GM19452 (cell line): ENCODE measurements at regions not wholly inside any gene's neighbourhood (a gene's known extent, or its start where the extent isn't known, plus 50 kb on each side); places are given as distances from the start of the nearest gene placed in this dataset.
"Not testable (repeated sequence)": the region's sequence is repeated elsewhere in the genome, so short reads cannot be mapped to it uniquely, and the experiment has no call there.

Source experiments
- ATAC-seq: cut with Tn5 transposase; IDR thresholded peaks from one replicate; pipeline ENCODE4 v1.9.1; 2021; ENCODE audit not compliant: unreplicated experiment

DNA sequence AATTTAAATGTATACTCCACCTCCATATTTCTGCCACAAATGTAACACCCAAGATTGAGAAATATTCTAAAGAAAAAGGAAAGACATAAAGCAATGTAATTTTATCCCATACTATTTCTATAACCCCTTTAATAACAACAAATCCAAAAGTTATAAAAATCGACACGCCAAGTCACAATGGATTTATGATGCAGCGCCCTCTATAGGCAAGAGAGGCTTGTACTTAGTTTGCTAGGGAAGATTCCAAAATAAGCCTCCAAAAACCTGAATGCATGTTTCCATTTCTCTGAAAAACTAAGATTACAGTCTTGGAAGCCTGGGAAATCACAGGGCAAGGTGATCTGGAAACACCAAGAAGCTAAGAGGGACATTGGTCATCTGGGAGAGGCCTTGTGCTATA lies 1389.3 kb downstream of the CDY2B start:
- no peak for ATAC-seq

- ATAC-seq, result no peak
Measured at GRCh38 chrY:16486696-16487215, 1393.3 kb downstream of the CDY2B start.

DNA sequence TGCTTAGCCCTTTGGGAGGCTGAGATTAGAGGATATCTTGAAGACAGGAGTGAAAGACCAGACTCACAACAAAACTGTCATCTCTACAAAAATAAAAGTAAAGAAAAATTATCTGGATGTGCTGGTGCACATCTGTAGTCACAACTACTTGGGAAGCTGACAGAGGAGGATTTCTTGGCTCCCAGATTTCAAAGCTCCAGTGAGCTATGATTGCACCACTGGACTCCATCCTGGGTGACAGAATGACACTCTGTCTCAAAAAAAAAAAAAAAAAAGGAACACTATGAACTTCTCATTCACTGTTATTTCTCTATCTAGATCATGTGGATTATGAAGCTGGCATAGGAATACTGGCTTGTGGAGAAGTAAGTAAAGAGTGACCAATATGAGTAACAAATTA lies 1400.0 kb downstream of the CDY2B start:
- no peak for ATAC-seq

DNA sequence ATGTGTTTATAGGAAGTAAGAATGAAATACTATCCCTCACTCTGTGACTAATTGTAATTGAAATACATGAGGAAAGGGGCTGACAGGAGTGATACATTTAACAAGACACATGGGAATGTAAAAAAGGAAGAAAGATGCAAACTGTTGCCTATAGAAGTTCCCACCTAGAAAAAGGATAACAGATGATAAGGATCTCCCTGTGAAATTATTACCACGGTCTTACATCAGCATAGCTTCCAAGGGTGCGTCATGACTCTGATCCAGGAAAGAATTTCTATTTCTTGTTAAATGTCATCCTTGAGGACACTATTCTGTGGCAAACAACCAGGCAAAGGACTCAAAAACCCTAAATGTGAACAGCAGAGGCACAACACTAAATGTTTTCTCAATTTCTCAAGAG lies 1406.0 kb downstream of the CDY2B start:
- no peak for ATAC-seq

GRCh38 chrY:16454799-16455198 lies 1425.2 kb downstream of the CDY2B start:
- no peak for ATAC-seq

DNA sequence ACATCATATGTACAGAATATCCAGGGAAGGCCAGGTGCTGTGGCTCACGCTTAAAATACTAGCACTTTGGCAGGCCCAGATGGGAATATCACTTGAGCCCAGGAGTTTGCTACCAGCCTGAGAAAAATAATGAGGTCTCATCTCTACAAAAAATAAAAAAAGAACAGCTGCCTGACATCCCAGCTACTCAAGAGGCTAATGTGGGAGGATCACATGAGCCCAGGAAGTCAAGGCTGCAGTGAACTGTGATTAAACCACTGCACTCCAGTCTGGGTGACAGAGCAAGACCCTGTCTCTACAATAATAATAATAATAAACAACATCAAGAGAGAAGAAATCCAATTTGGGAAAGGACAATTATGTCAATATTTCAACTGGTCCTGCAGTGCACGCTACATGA lies 1433.9 kb downstream of the CDY2B start:
- ATAC-seq, result no peak

GRCh38 chrY:16409206-16409923 lies 1470.7 kb downstream of the CDY2B start:
- ATAC-seq, result not testable (repeated sequence)

DNA sequence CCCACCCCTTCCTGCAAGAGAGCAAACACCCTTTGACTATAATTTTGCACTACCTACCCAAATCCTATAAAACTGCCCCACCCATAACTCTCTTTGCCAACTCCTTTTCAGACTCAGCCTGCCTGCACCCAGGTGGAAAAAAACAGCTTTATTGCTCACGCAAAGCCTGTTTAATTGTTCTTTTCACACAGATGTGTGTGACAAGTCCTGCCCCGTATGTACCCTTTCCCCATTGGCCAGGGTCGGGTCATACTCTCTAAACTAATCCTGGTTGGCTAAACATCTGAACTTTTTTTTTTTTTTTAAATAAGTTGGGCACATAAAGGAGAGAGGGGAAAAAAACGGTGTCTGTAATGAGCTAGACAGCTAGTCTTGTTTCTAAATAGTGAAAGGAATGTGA lies 1500.6 kb downstream of the CDY2B start:
- ATAC-seq, result not testable (repeated sequence)

- ATAC-seq, result not testable (repeated sequence)
Measured at GRCh38 chrY:16341592-16341991, 1538.4 kb downstream of the CDY2B start.

- not testable (repeated sequence) for ATAC-seq
Measured at GRCh38 chrY:16330032-16330758, 1549.8 kb downstream of the CDY2B start.

GRCh38 chrY:16329135-16329820 lies 1550.7 kb downstream of the CDY2B start:
- ATAC-seq, result not testable (repeated sequence)
